ENCODE measurements at regions not wholly inside any gene's neighbourhood (a gene's known extent, or its start where the extent isn't known, plus 50 kb on each side); places are given as distances from the start of the nearest gene placed in this dataset.

- no peaks in the 10 kb centered on the region for H3K36me3 ChIP-seq (ENCODE audit: control insufficient read depth in 1 of 2, insufficient read depth in 2 of 2, low read depth in 1 of 2, low read length in 2 of 2)
- 83% methylated on average over 5 of the region's 5 CpGs for WGBS
Observed at GRCh38 chr16:73505577-73505976, 457.6 kb upstream of the ZFHX3 start.

DNA sequence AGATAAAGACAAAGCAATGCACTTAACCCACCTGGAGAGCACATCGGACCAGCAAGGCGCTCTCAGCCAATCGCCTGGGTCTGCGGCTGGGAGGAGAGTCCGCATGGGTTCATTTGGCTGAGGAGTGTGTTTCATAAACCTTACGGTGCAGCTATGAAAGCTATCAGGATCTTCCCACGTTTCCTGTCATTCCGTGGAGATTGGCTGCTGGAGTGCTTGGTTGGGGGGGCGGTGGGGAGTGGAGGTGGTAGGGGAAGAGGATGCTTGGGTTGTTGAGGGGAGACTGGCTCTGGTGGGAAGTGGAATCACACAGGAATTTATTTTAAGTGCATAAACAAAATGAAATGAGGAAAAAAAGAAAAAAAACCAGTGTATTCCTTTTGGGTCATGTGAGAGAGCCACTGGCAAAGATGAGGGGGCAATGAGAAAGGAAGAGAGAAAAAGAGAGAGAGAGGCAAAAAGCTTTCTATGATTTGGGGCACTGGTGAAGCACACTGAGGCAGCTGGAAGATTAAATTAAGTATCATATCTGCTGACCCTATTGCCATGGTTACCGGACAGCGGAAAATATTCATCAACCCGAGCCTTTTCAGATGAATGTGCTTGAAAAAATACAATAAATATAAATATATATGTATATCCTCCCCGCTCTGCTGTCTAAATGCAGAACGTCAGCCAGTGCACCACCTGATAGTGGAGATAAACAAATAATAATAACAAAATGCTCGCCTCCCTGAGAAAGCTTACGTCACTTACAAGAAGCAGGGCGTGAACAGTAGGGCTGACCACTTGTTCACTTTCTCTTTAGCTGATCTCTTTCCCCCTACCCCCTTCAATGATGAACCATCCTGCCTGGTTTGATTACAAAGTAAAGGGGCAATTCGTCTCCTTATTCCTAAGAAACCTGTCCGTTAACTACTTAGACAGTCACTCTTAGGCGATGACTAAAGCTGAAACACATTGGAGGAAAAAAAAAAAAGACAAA lies 457.0 kb upstream of the ZFHX3 start:
- H2BK120ac ChIP-seq (ENCODE audit: low read depth, low read length) = no peak overlapping the region
- H2BK12ac ChIP-seq (ENCODE audit: low read length in 2 of 2) = no peak overlapping the region
- no peak overlapping the region for H3K4ac ChIP-seq (ENCODE audit: low read depth in 1 of 2, low read length in 2 of 2)
- no peak overlapping the region for H3K23ac ChIP-seq (ENCODE audit: low read length in 2 of 2)
- no peak overlapping the region for H3K14ac ChIP-seq (ENCODE audit: low read length in 2 of 2)
- no peak overlapping the region for H3K9ac ChIP-seq (ENCODE audit: low read length)
- no peaks in the 10 kb centered on the region for H3K4me1 ChIP-seq (ENCODE audit: control insufficient read depth, insufficient read depth, low read depth, low read length)
- peaks cover 4% of the 10 kb centered on the region for H3K9me3 ChIP-seq (ENCODE audit: control insufficient read depth, low read length)
- no peaks in the 10 kb centered on the region for H3K79me1 ChIP-seq (replicated peaks; ENCODE audit: low read length, poor library complexity, severe bottlenecking)
- WGBS = 74% methylated on average over 15 of the region's 20 CpGs
- H3K27ac ChIP-seq (ENCODE audit: low read length, poor library complexity, severe bottlenecking) = no peak overlapping the region
- H3K4me3 ChIP-seq (ENCODE audit: insufficient read depth in 1 of 2, low read depth in 1 of 2, low read length in 2 of 2) = no peak overlapping the region
- H4K8ac ChIP-seq (ENCODE audit: low read length) = no peak overlapping the region
- H2BK15ac ChIP-seq (ENCODE audit: low read depth, poor library complexity, severe bottlenecking) = no peak overlapping the region
- no peak overlapping the region for H3K18ac ChIP-seq (ENCODE audit: low read depth in 1 of 2, low read length in 2 of 2)
- H3K4me2 ChIP-seq (ENCODE audit: low read length, poor library complexity, severe bottlenecking) = no peak overlapping the region
- no peak overlapping the region for H4K91ac ChIP-seq (ENCODE audit: low read length)
- H3K36me3 ChIP-seq (ENCODE audit: control insufficient read depth in 1 of 2, insufficient read depth in 2 of 2, low read depth in 1 of 2, low read length in 2 of 2) = no peaks in the 10 kb centered on the region
- no peak overlapping the region for H2AK5ac ChIP-seq (ENCODE audit: low read length, severe bottlenecking)
- H2AFZ ChIP-seq (ENCODE audit: low read depth, low read length) = no peak overlapping the region
- no peak overlapping the region for H2BK5ac ChIP-seq (ENCODE audit: low read depth, low read length, poor library complexity, severe bottlenecking)
- no peak for DNase-seq
- H3K27me3 ChIP-seq (ENCODE audit: control insufficient read depth in 1 of 2, insufficient read depth in 1 of 2, low read length in 2 of 2) = no peaks in the 10 kb centered on the region

More at GRCh38 chr16:73505577-73505976, 457.6 kb upstream of the ZFHX3 start:
- Histone ChIP-seq H3K14ac (ENCODE audit: low read length in 2 of 2) (no peak overlapping the region), H3K79me1 (replicated peaks; ENCODE audit: low read length, poor library complexity, severe bottlenecking) (no peaks in the 10 kb centered on the region), H2BK120ac (ENCODE audit: low read depth, low read length) (no peak overlapping the region), H2BK15ac (ENCODE audit: low read depth, poor library complexity, severe bottlenecking) (no peak overlapping the region), H2BK12ac (ENCODE audit: low read length in 2 of 2) (no peak overlapping the region), H2BK5ac (ENCODE audit: low read depth, low read length, poor library complexity, severe bottlenecking) (no peak overlapping the region), H2AK5ac (ENCODE audit: low read length, severe bottlenecking) (no peak overlapping the region), H3K27ac (ENCODE audit: low read length, poor library complexity, severe bottlenecking) (no peak overlapping the region), H3K4me3 (ENCODE audit: insufficient read depth in 1 of 2, low read depth in 1 of 2, low read length in 2 of 2) (no peak overlapping the region), H4K8ac (ENCODE audit: low read length) (no peak overlapping the region), H3K27me3 (ENCODE audit: control insufficient read depth in 1 of 2, insufficient read depth in 1 of 2, low read length in 2 of 2) (no peaks in the 10 kb centered on the region), H3K4me1 (ENCODE audit: control insufficient read depth, insufficient read depth, low read depth, low read length) (no peaks in the 10 kb centered on the region), H2AFZ (ENCODE audit: low read depth, low read length) (no peak overlapping the region), H3K9ac (ENCODE audit: low read length) (no peak overlapping the region), H3K18ac (ENCODE audit: low read depth in 1 of 2, low read length in 2 of 2) (no peak overlapping the region), H3K4ac (ENCODE audit: low read depth in 1 of 2, low read length in 2 of 2) (no peak overlapping the region), H3K23ac (ENCODE audit: low read length in 2 of 2) (no peak overlapping the region), H3K9me3 (ENCODE audit: control insufficient read depth, low read length) (peaks cover 7% of the 10 kb centered on the region), H3K4me2 (ENCODE audit: low read length, poor library complexity, severe bottlenecking) (no peak overlapping the region), H4K91ac (ENCODE audit: low read length) (no peak overlapping the region)
- DNase-seq = no peak

- H3K27ac ChIP-seq (ENCODE audit: low read length, poor library complexity, severe bottlenecking) = no peak overlapping the region
- H2AFZ ChIP-seq (ENCODE audit: low read depth, low read length) = no peak overlapping the region
- peaks cover 3% of the 10 kb centered on the region for H3K9me3 ChIP-seq (ENCODE audit: control insufficient read depth, low read length)
- no peaks in the 10 kb centered on the region for H3K79me1 ChIP-seq (replicated peaks; ENCODE audit: low read length, poor library complexity, severe bottlenecking)
- no peak overlapping the region for H3K23ac ChIP-seq (ENCODE audit: low read length in 2 of 2)
- no peak overlapping the region for H3K9ac ChIP-seq (ENCODE audit: low read length)
- no peak overlapping the region for H2AK5ac ChIP-seq (ENCODE audit: low read length, severe bottlenecking)
- H3K18ac ChIP-seq (ENCODE audit: low read depth in 1 of 2, low read length in 2 of 2) = no peak overlapping the region
- DNase-seq = no peak
- H3K4me1 ChIP-seq (ENCODE audit: control insufficient read depth, insufficient read depth, low read depth, low read length) = no peaks in the 10 kb centered on the region
- H2BK15ac ChIP-seq (ENCODE audit: low read depth, poor library complexity, severe bottlenecking) = no peak overlapping the region
- no peak overlapping the region for H2BK120ac ChIP-seq (ENCODE audit: low read depth, low read length)
- no peak overlapping the region for H3K4me2 ChIP-seq (ENCODE audit: low read length, poor library complexity, severe bottlenecking)
- H4K8ac ChIP-seq (ENCODE audit: low read length) = no peak overlapping the region
- H2BK12ac ChIP-seq (ENCODE audit: low read length in 2 of 2) = no peak overlapping the region
- 86% methylated on average over 8 of the region's 8 CpGs for WGBS
- H3K36me3 ChIP-seq (ENCODE audit: control insufficient read depth in 1 of 2, insufficient read depth in 2 of 2, low read depth in 1 of 2, low read length in 2 of 2) = no peaks in the 10 kb centered on the region
- H3K27me3 ChIP-seq (ENCODE audit: control insufficient read depth in 1 of 2, insufficient read depth in 1 of 2, low read length in 2 of 2) = no peaks in the 10 kb centered on the region
- no peak overlapping the region for H2BK5ac ChIP-seq (ENCODE audit: low read depth, low read length, poor library complexity, severe bottlenecking)
- H4K91ac ChIP-seq (ENCODE audit: low read length) = no peak overlapping the region
- no peak overlapping the region for H3K4ac ChIP-seq (ENCODE audit: low read depth in 1 of 2, low read length in 2 of 2)
- H3K4me3 ChIP-seq (ENCODE audit: insufficient read depth in 1 of 2, low read depth in 1 of 2, low read length in 2 of 2) = no peak overlapping the region
- H3K14ac ChIP-seq (ENCODE audit: low read length in 2 of 2) = no peak overlapping the region
Observed at GRCh38 chr16:73503093-73503492, 455.2 kb upstream of the ZFHX3 start.

- 91% methylated on average over 9 of the region's 10 CpGs for WGBS
Observed at GRCh38 chr16:73499276-73499675, 451.3 kb upstream of the ZFHX3 start.

More at GRCh38 chr16:73499276-73499675, 451.3 kb upstream of the ZFHX3 start:
- H3K4me1 ChIP-seq (ENCODE audit: control insufficient read depth, insufficient read depth, low read depth, low read length) = no peaks in the 10 kb centered on the region
- no peaks in the 10 kb centered on the region for H3K36me3 ChIP-seq (ENCODE audit: control insufficient read depth in 1 of 2, insufficient read depth in 2 of 2, low read depth in 1 of 2, low read length in 2 of 2)
- H4K91ac ChIP-seq (ENCODE audit: low read length) = no peak overlapping the region
- peaks cover 0 to 4% of the 10 kb centered on the region in 2 experiments for H3K27me3 ChIP-seq (ENCODE audit: control insufficient read depth in 1 of 2, insufficient read depth in 1 of 2, low read length in 2 of 2)
- no peak overlapping the region for H3K9ac ChIP-seq (ENCODE audit: low read length)
- H3K9me3 ChIP-seq (ENCODE audit: control insufficient read depth, low read length) = peaks cover 3% of the 10 kb centered on the region
- H2AFZ ChIP-seq (ENCODE audit: low read depth, low read length) = no peak overlapping the region
- no peak overlapping the region for H2BK5ac ChIP-seq (ENCODE audit: low read depth, low read length, poor library complexity, severe bottlenecking)
- H3K27ac ChIP-seq (ENCODE audit: low read length, poor library complexity, severe bottlenecking) = no peak overlapping the region
- H3K4me3 ChIP-seq (ENCODE audit: insufficient read depth in 1 of 2, low read depth in 1 of 2, low read length in 2 of 2) = no peak overlapping the region
- no peak overlapping the region for H3K4ac ChIP-seq (ENCODE audit: low read depth in 1 of 2, low read length in 2 of 2)
- H3K14ac ChIP-seq (ENCODE audit: low read length in 2 of 2) = no peak overlapping the region
- no peak overlapping the region for H2BK120ac ChIP-seq (ENCODE audit: low read depth, low read length)
- H4K8ac ChIP-seq (ENCODE audit: low read length) = no peak overlapping the region
- H3K4me2 ChIP-seq (ENCODE audit: low read length, poor library complexity, severe bottlenecking) = no peak overlapping the region
- H3K18ac ChIP-seq (ENCODE audit: low read depth in 1 of 2, low read length in 2 of 2) = no peak overlapping the region
- no peak overlapping the region for H2AK5ac ChIP-seq (ENCODE audit: low read length, severe bottlenecking)
- H2BK12ac ChIP-seq (ENCODE audit: low read length in 2 of 2) = no peak overlapping the region
- no peak for DNase-seq
- no peak overlapping the region for H3K23ac ChIP-seq (ENCODE audit: low read length in 2 of 2)
- H3K79me1 ChIP-seq (replicated peaks; ENCODE audit: low read length, poor library complexity, severe bottlenecking) = no peaks in the 10 kb centered on the region
- no peak overlapping the region for H2BK15ac ChIP-seq (ENCODE audit: low read depth, poor library complexity, severe bottlenecking)

Data from mesenchymal stem cell (in vitro differentiated cells and primary cell).